ENCODE measurements at regions not wholly inside any gene's neighbourhood (a gene's known extent, or its start where the extent isn't known, plus 50 kb on each side); places are given as distances from the start of the nearest gene placed in this dataset.

GRCh38 chr3:187976365-187976900 is 177.5 kb upstream of the LPP start:
- peaks cover 0 to 4% (median 0%) of the 10 kb centered on the region in 8 donors for H3K9me3 ChIP-seq
- no peak for TF ChIP-seq POLR2A (IDR thresholded peaks at IDR 0.05)
- TF ChIP-seq POLR2AphosphoS5 (IDR thresholded peaks at IDR 0.05), result no peak
- no peak for TF ChIP-seq CTCF (IDR thresholded peaks at IDR 0.05 in 8 of 11, conservative IDR thresholded peaks at IDR 0.05 in 3 of 11)
- intact Hi-C loops (cut with DNase I; ENCODE audit: low total_unique reads), result no loop called here
- no peaks in the 10 kb centered on the region for H3K27me3 ChIP-seq (replicated peaks in 1 of 7)
- DNase-seq, result no peak
- no peaks in the 10 kb centered on the region for H3K36me3 ChIP-seq
- no peak overlapping the region for H3K4me3 ChIP-seq
- 71 to 86% (median 77%) methylated on average over 6 of the region's 6 CpGs for whole genome bisulfite sequencing, 5 donors
- H3K4me1 ChIP-seq, result peaks cover 0 to 67% (median 48%) of the 10 kb centered on the region in 6 donors
- H3K27ac ChIP-seq, result peak overlapping the region in 2 of 8 donors; percentile 31 to 45

- peak overlapping the region in 1 of 8 donors; percentile 53 for H3K27ac ChIP-seq
- no peak for DNase-seq
- no peaks in the 10 kb centered on the region for H3K27me3 ChIP-seq (replicated peaks in 1 of 7)
- H3K9me3 ChIP-seq, result peaks cover 0 to 4% (median 0%) of the 10 kb centered on the region in 8 donors
- TF ChIP-seq POLR2A (IDR thresholded peaks at IDR 0.05) (no peak), CTCF (IDR thresholded peaks at IDR 0.05 in 8 of 11, conservative IDR thresholded peaks at IDR 0.05 in 3 of 11) (no peak)
- 85 to 89% (median 87%) methylated on average over 4 of the region's 4 CpGs for WGBS, 5 donors
- H3K36me3 ChIP-seq, result no peaks in the 10 kb centered on the region
- intact Hi-C loops (cut with DNase I; ENCODE audit: low total_unique reads), result no loop called here
- H3K4me3 ChIP-seq, result no peak overlapping the region
- H3K4me1 ChIP-seq, result peaks cover 0 to 67% (median 48%) of the 10 kb centered on the region in 6 donors
Observed at GRCh38 chr3:187977659-187978058, 176.3 kb upstream of the LPP start.

GRCh38 chr3:187978433-187979011 is 175.4 kb upstream of the LPP start:
- intact Hi-C loops (cut with DNase I; ENCODE audit: low total_unique reads), result no loop called here
- peak overlapping the region in 3 of 8 donors; percentile 11 to 53 (median 41) for H3K27ac ChIP-seq
- 32 to 53% (median 46%) methylated on average over 5 of the region's 5 CpGs for WGBS, 5 donors

More at GRCh38 chr3:187978433-187979011, 175.4 kb upstream of the LPP start:
- Histone ChIP-seq H3K4me3 (no peak overlapping the region), H3K36me3 (no peaks in the 10 kb centered on the region), H3K4me1 (peaks cover 0 to 63% (median 48%) of the 10 kb centered on the region in 6 donors), H3K27me3 (replicated peaks in 1 of 7) (no peaks in the 10 kb centered on the region), H3K9me3 (peaks cover 0 to 4% (median 0%) of the 10 kb centered on the region in 8 donors)
- TF ChIP-seq POLR2A (IDR thresholded peaks at IDR 0.05) (no peak), CTCF (IDR thresholded peaks at IDR 0.05 in 8 of 11, conservative IDR thresholded peaks at IDR 0.05 in 3 of 11) (peak in 1 of 11 experiments; percentile 9)
- no peak for DNase-seq

Measured in spleen (tissue), 11 donors.